ENCODE measurements at regions not wholly inside any gene's neighbourhood (a gene's known extent, or its start where the extent isn't known, plus 50 kb on each side); places are given as distances from the start of the nearest gene placed in this dataset.

DNA sequence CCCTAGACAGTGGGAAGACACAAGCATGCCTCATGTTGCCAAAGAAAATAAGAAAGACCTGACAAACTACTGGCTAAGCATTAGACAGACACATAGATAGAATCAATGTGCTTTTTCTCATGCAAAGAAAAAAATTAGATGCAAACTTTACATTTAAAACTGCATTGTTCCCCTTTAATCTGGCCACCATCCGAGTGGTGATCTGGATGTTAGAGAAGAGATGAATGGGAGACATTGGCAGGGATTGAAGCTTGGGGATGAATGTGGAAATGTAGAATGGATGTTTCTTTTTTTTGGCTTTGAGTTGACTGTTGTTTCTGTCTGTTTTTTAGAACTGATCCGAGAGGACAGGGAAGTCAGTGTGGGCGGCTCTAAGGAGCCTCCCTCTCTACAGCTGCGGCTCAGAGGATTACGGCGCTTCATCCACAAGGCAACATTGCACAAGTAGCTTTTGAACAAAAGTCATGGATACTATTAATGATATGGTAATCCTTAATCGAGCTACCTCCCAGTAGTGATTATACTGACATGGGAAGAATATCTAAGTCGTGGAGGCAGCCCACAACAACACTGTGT, 53.0 kb downstream of the HELT start:
- no peak overlapping the region for H3K4me3 ChIP-seq (ENCODE audit: low read depth, low read length)
- no peak for DNase-seq (ENCODE audit: low read depth)

DNA sequence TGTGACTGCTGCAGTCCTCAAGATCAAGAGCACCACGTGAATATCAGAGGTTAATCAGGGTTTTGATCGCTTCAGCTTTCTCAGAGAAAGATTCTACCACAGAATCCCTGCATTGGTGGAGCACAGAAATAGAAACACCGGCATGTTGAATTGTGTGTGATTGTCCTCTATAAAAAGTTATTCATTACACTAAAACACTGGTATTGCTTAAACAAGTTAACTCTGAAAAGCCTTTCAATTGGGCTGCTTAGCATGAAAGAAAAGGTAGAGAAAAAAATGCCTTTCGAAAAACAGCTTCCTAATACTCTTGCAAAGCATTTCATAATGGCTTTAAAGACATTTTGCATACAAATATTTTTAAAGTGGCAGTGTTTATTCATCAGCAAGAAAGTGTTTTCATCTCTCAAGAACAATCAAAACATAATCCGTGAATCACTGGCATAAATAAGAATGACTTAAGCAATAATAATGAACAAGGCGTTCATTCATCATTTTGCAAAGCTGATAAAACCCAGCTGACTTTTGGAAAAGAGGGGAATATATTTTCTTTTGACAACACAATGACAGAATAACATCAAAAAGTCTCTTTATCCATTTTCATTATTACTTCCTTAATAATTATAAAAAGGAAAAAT, 61.1 kb downstream of the HELT start:
- DNase-seq (ENCODE audit: low read depth), result no peak
- H3K4me3 ChIP-seq (ENCODE audit: low read depth, low read length), result no peak overlapping the region

- no peak for DNase-seq (ENCODE audit: low read depth)
- no peak overlapping the region for H3K4me3 ChIP-seq (ENCODE audit: low read depth, low read length)
These were observed 62.3 kb downstream of the HELT start for GRCh38 chr4:185080545-185080944.

DNA sequence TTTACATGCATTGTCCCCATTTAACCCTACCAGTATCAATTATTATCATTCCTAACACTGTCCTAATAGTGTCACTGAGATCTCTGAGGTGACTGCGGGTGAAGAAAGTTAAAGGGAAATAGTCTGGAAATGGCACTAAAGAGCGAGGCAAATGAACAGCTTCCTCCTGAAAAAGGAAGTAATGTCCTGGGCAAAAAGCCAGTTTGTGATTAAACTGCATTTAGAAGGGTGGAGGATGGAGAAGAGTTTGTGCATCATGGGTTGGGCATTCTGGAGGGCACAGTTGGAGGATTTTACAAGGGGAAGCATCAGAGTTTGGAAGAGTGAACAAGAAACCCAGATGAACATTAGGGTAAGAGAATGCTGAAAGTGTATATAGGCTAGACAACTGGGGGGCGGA, 60.5 kb upstream of the SLC25A4 start:
- DNase-seq (ENCODE audit: low read depth), result no peak
- no peak overlapping the region for H3K4me3 ChIP-seq (ENCODE audit: low read depth, low read length)

DNA sequence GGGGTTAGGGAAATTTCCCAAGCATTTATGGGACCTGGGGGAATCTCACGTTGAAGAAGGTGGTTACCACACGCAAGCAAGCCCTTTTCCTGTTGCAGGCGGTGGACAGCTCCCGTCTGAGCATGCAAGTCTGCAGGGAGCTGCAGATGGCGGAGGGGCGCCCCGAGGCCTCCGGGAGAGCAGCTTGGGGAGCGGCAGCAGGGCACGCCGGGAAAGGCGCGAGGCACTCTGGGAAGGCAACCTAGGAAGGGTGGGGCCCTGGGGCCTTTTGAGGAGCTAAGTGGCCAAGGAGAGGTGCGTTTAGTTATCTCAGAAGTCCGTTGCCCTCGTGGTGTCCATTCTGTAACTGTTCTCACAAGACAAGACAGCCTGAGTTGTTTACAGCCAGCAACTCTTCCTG, 57.0 kb upstream of the SLC25A4 start:
- H3K4me3 ChIP-seq (ENCODE audit: low read depth, low read length), result peak overlapping the region; percentile 26
- DNase-seq (ENCODE audit: low read depth), result no peak

DNA sequence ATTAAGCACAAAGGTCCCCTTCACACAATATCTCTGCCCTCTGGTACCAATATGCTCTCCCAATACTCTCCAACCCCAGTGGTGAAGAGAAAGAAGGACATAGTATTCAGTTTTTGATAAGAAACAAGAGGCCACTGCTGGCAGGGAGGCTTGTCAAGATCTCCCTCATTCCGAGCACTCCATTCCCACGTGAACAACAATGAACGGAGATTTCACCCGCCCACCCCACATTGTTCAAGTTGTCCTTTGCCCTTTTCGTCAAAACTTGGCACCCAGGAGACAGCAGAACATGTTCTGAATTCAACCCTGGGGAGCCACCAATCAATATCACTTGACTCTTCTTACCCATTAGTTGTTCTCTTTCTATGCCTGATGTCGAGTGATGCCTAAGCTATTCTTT, 54.2 kb upstream of the SLC25A4 start:
- DNase-seq (ENCODE audit: low read depth), result no peak
- no peak overlapping the region for H3K4me3 ChIP-seq (ENCODE audit: low read depth, low read length)

DNA sequence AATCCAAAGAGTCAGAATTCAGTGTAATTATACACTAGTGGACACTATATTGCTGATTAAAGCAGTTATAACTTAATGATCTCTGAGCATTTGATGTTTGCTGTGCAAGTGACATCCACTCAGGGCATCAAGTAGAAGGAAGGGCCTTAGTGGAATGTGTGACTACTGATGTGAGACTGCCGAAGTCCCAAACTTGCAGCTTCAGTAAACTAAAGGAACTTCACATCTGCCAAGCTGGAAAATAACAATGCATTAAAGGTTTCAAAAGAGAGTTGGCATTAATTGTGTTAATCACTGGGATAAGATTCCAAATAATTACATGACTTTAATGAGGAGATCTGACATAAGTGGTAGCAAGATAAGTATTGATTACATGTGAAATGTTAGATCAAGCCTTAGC, 52.5 kb upstream of the SLC25A4 start:
- H3K4me3 ChIP-seq (ENCODE audit: low read depth, low read length), result no peak overlapping the region
- no peak for DNase-seq (ENCODE audit: low read depth)

GRCh38 chr4:185092535-185093197, 50.4 kb upstream of the SLC25A4 start:
- DNase-seq (ENCODE audit: low read depth), result no peak
- H3K4me3 ChIP-seq (ENCODE audit: low read depth, low read length), result no peak overlapping the region
